ENCODE measurements at regions not wholly inside any gene's neighbourhood (a gene's known extent, or its start where the extent isn't known, plus 50 kb on each side); places are given as distances from the start of the nearest gene placed in this dataset.
"Not testable (repeated sequence)": the region's sequence is repeated elsewhere in the genome, so short reads cannot be mapped to it uniquely, and the experiment has no call there.

DNA sequence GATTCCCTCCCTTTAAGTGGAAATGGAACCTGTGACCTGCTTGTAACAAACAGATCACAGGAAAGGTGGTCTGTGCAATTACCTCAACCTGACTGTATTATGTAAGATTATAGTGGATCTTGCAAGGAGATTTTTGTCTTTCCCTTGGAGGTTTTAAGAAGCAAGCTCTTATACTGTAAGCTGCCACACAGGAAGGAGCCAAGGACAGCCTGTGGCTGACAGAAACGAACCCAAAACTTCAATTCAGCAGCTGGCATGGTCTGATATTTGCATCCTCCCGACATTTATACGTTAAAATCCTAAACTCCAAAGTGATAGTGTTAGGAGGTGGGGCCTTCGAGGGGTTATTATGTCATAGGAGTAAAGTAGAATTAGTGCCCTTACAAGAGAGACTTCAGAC, 711.8 kb upstream of the CTNND2 start:
- H3K36me3 Mint-ChIP-seq (ENCODE audit: unreplicated experiment): peaks cover 8% of the 10 kb centered on the region
- H3K27me3 Mint-ChIP-seq (ENCODE audit: unreplicated experiment): no peaks in the 10 kb centered on the region
- TF ChIP-seq, protein P1, sequence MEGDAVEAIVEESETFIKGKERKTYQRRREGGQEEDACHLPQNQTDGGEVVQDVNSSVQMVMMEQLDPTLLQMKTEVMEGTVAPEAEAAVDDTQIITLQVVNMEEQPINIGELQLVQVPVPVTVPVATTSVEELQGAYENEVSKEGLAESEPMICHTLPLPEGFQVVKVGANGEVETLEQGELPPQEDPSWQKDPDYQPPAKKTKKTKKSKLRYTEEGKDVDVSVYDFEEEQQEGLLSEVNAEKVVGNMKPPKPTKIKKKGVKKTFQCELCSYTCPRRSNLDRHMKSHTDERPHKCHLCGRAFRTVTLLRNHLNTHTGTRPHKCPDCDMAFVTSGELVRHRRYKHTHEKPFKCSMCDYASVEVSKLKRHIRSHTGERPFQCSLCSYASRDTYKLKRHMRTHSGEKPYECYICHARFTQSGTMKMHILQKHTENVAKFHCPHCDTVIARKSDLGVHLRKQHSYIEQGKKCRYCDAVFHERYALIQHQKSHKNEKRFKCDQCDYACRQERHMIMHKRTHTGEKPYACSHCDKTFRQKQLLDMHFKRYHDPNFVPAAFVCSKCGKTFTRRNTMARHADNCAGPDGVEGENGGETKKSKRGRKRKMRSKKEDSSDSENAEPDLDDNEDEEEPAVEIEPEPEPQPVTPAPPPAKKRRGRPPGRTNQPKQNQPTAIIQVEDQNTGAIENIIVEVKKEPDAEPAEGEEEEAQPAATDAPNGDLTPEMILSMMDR (IDR thresholded peaks at IDR 0.05; ENCODE audit: partially characterized antibody, unreplicated experiment): no peak
- no peak overlapping the region for H3K4me3 Mint-ChIP-seq (ENCODE audit: unreplicated experiment)
- no peak for DNase-seq
- no peaks in the 10 kb centered on the region for H3K9me3 Mint-ChIP-seq (ENCODE audit: unreplicated experiment)
- H3K27ac Mint-ChIP-seq (ENCODE audit: unreplicated experiment): no peak overlapping the region
- peaks cover 1% of the 10 kb centered on the region for H3K4me1 Mint-ChIP-seq (ENCODE audit: low read depth, unreplicated experiment)

DNA sequence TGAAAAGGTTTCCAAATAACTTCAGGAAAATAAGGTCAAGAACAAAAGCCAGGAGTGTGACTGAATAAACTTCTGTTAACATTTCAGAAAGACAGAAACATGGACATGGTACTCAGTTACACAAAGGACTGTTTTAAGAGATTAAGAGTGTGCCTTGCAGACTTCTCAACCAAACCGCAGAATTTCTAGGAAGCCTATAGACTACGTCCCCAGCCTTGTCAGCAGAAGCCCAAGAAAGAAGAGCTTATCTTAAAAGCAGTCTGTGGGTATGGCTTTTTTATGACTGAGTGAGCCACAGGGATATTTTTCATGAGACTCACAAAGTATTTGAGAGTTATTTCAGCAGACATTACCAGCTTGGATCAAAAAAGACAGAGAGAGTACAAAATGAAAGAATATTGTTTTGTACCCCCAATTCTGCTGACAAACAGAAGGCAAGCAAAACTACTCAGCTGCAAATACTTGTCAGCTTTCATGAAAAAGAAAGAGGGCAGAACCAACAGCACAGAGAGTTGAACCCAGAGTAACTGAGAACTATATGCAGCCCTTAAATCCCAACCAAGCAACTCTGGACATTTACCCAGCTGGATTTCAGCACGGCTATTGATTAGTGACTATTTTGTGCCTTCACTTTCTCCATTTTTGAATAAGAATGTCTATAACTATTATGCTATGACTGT, 711.0 kb upstream of the CTNND2 start:
- Mint-ChIP-seq H3K9me3 (ENCODE audit: unreplicated experiment) (no peaks in the 10 kb centered on the region), H3K27me3 (ENCODE audit: unreplicated experiment) (no peaks in the 10 kb centered on the region), H3K36me3 (ENCODE audit: unreplicated experiment) (peaks cover 8% of the 10 kb centered on the region), H3K4me1 (ENCODE audit: low read depth, unreplicated experiment) (peaks cover 1% of the 10 kb centered on the region), H3K4me3 (ENCODE audit: unreplicated experiment) (no peak overlapping the region), H3K27ac (ENCODE audit: unreplicated experiment) (no peak overlapping the region)
- DNase-seq: no peak
- TF ChIP-seq, protein P1 (IDR thresholded peaks at IDR 0.05; ENCODE audit: partially characterized antibody, unreplicated experiment): no peak

DNA sequence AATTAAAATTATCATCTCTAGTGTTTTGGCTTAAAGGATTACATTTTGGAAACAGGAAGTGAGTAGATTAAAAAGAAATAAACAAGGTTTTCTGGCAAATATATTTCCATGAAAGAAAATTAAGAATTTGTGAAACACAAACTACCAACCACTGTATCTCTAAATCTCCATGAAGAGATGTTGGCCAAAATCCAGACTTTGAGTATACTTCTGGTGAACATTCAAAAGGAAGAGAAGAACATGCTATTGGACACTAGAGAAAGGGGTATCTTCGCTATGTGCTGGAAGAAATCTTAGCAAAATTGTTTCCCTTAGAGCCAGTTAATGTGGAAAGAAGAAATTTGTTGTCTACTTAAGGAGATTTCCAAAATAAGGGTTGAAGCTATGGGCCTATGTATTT, 710.4 kb upstream of the CTNND2 start:
- Mint-ChIP-seq H3K27me3 (ENCODE audit: unreplicated experiment) (no peaks in the 10 kb centered on the region), H3K36me3 (ENCODE audit: unreplicated experiment) (peaks cover 8% of the 10 kb centered on the region), H3K9me3 (ENCODE audit: unreplicated experiment) (no peaks in the 10 kb centered on the region)

DNA sequence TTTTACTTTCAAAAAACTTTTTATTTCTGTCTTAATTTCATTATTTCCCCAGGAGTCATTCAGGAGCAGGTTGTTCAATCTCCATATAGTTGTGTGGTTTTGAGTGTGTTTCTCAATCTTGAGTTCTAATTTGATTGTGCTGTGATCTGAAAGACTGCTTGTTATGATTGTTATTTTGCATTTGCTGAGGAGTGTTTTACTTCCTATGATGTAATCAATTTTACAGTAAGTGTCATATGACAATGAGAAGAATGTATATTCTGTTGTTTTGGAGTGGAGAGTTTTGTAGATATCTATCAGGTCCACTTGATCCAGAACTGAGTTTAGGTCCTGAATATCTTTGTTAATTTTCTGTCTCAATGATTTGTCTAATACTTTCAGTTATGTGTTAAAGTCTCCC, 706.9 kb upstream of the CTNND2 start:
- H3K4me1 Mint-ChIP-seq (ENCODE audit: low read depth, unreplicated experiment): peaks cover 1% of the 10 kb centered on the region
- H3K9me3 Mint-ChIP-seq (ENCODE audit: unreplicated experiment): no peaks in the 10 kb centered on the region
- TF ChIP-seq, protein P1 (IDR thresholded peaks at IDR 0.05; ENCODE audit: partially characterized antibody, unreplicated experiment): no peak
- H3K36me3 Mint-ChIP-seq (ENCODE audit: unreplicated experiment): peaks cover 8% of the 10 kb centered on the region
- no peak overlapping the region for H3K4me3 Mint-ChIP-seq (ENCODE audit: unreplicated experiment)
- H3K27me3 Mint-ChIP-seq (ENCODE audit: unreplicated experiment): no peaks in the 10 kb centered on the region
- H3K27ac Mint-ChIP-seq (ENCODE audit: unreplicated experiment): no peak overlapping the region
- no peak for DNase-seq

More for the DNA sequence above, 710.4 kb upstream of the CTNND2 start:
- no peak overlapping the region for H3K27ac Mint-ChIP-seq (ENCODE audit: unreplicated experiment)
- H3K4me1 Mint-ChIP-seq (ENCODE audit: low read depth, unreplicated experiment): peaks cover 1% of the 10 kb centered on the region
- no peak for DNase-seq
- H3K4me3 Mint-ChIP-seq (ENCODE audit: unreplicated experiment): no peak overlapping the region
- TF ChIP-seq, protein P1 (IDR thresholded peaks at IDR 0.05; ENCODE audit: partially characterized antibody, unreplicated experiment): no peak

DNA sequence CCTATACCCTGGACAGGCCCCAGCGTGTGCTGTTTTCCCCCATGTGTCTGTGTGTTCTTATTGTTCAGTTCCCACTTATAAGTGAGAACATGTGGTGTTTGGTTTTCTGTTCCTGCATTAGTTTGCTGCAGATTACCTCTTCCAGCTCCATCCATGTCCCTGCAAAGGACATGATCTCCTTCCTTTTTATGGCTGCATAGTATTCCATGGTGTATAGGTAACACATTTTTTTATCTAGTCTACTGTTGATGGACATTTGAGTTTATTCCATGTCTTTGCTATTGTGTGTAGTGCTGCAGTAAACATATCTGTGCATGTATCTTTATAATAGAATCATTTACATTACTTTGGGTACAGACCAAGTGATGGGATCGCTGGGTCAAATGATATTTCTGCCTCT, 703.6 kb upstream of the CTNND2 start:
- H3K27me3 Mint-ChIP-seq (ENCODE audit: unreplicated experiment); H3K9me3 Mint-ChIP-seq (ENCODE audit: unreplicated experiment); H3K4me1 Mint-ChIP-seq (ENCODE audit: low read depth, unreplicated experiment); DNase-seq; H3K27ac Mint-ChIP-seq (ENCODE audit: unreplicated experiment); H3K36me3 Mint-ChIP-seq (ENCODE audit: unreplicated experiment); H3K4me3 Mint-ChIP-seq (ENCODE audit: unreplicated experiment): not testable (repeated sequence)
